Activated effector memory CD4-positive, alpha-beta T cell treated with anti-CD3 and anti-CD28 coated beads, Interleukin-2, amount 50 U/mL, for 16 hours (primary cell): ENCODE measurements at regions not wholly inside any gene's neighbourhood (a gene's known extent, or its start where the extent isn't known, plus 50 kb on each side); places are given as distances from the start of the nearest gene placed in this dataset.

Experiments
- DNase-seq: peaks from one replicate; pipeline ENCODE4 v3.0.0-alpha.2; 2020

GRCh38 chrX:155682834-155683233 lies 70.1 kb upstream of the TMLHE start:
- DNase-seq: no peak

DNA sequence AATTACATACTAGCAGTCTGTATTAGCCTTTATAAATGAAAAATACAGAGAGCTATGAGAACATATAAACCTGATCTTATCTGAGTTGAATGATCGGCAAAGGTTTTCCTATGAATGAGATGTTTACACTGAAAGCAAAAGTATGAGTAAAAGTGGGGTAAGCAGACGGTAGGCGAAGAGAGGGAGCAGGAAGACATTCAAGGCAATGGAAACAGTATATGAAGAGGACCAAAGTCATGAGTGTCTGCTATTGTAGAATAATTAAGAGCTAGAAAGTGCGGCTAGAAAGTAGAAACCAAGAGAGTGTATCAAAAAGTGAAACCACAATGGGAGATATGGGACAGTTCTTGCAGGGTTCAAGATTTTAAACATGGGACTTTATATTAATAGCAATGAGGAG lies 67.0 kb upstream of the TMLHE start:
- DNase-seq: no peak

GRCh38 chrX:155673338-155673737 lies 60.6 kb upstream of the TMLHE start:
- DNase-seq: no peak

DNA sequence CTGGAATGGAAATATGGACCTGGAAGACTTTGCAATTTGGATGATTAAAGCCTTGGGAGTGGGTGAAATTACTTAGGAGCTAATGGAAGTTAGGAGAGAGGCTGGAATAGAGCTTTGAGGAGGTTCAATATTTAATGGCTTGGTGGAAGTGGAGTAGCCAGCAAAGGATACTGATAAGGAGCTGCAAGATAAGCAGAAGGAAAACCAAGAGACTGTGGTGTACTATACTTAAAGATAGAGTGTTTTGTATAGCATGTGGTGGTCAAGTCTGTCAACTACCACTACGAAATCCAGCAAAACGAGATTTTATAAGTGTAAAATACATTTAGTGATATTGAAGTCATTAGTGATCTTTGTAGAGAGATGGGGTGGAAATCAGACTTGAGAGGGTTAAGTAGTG lies 54.0 kb upstream of the TMLHE start:
- no peak for DNase-seq
